ENCODE measurements at regions not wholly inside any gene's neighbourhood (a gene's known extent, or its start where the extent isn't known, plus 50 kb on each side); places are given as distances from the start of the nearest gene placed in this dataset.

- DNase-seq, result no peak
These were observed 124.8 kb upstream of the AJAP1 start for GRCh38 chr1:4529446-4530165.

GRCh38 chr1:4530166-4530785 is 124.1 kb upstream of the AJAP1 start:
- DNase-seq, result no peak

GRCh38 chr1:4531842-4532241 is 122.6 kb upstream of the AJAP1 start:
- no peak for DNase-seq

DNA sequence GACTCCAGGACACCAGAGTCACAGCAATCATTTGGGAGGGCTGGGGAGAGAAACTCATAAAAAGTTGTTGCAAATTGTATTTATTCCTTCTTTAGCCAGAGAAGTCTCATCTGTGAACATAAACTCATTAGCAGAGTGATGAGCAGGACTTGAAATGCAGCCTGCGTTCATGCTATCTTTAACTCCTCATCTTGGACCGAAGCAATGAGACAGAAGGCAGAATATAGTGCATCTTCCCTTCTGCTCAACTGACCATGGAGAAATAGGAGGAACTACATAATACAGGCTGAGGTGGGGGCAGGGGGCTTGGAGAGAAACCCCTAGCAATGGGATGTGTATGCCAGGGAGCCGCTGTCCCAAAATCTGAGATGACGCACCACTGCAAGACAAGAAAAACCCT is 121.8 kb upstream of the AJAP1 start:
- no peak for DNase-seq

- no peak for DNase-seq
These were observed 107.5 kb upstream of the AJAP1 start for GRCh38 chr1:4546911-4547310.

DNA sequence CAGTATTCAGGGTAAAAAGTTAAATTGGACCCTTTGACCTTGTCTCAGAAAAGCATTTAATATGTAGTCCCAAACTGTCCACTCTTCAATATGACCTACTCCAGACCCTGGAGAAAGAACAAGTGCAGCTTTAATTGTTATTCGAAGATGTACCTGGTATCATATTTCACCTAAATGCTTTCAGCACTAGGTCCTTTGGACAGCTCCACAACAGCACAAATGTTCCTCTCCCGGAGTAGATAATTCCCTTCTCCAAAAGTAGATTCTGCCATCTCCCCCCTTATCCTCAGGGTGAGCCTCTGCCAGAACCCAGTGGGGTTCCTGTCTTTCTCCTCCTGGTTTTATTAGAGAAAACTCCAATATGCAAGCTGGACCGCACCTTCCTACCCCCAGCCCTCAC is 104.5 kb upstream of the AJAP1 start:
- peak; percentile 46 for DNase-seq

- DNase-seq, result no peak
These were observed 103.5 kb upstream of the AJAP1 start for GRCh38 chr1:4550941-4551340.

DNA sequence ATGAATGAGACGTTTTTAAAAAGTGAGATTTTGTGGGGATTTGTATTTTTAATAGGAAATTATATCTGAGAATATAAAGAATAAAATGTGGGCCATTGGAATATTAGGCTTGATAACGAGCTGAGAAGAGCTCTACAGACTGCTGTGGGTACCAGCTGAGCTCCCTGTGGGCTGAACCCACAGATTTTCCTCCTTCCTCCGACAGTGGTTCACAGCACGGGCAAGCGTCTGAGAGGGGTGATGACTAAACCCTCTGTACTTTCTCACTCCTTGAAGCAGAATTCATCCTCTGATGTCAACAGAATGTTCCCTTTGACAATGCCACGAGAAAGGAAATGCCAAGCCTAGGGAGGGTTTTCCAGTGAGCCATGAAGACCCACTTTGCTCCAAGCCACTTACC is 102.7 kb upstream of the AJAP1 start:
- DNase-seq, result no peak

DNA sequence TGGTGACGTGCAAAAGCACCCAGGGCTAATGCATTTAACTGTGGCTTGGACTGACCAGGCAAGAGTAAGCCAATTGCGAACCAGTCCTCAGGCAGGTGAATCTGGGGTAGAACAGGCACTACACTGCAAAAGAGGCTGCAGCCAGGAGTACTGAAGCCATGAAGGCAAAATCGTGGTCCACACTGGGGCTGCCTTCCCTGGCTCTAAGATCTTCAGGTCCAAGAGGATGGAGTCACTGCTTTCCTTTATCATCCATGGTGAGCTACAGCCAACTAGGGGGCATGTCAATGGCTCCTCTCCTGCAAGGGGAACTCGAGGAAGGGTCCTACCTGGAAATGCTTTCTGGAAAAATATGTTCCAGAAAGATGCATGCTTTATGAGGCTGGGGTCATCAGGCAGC is 100.6 kb upstream of the AJAP1 start:
- no peak for DNase-seq

DNA sequence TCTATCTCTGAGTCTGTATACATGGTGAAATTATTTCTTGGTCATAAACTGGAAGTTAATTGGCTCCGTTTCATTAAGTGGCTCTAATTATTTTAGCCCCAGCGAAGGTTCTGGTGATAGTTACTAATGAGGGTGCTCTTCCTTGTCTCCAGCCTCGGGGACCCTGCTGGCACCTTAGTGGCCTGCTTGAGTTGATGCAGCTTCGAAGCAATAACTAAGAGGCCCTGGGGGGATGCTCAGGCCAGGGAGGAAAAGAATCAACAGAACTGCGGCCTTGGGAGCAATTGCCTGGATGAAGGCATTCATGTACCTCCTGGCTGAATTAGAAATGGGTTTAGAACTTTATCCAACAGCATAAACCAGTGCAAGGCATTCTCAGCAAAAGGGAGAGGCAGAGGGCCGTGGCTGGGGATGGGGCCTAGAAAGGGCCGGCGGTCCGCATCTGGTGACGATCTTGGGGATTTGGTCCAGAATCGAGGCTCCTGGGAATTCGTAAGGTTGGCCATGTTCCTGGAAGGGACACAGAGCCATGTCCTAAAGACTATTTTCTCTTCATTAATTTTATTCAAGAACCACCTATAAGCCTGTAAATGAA is 100.0 kb upstream of the AJAP1 start:
- DNase-seq, result no peak

DNA sequence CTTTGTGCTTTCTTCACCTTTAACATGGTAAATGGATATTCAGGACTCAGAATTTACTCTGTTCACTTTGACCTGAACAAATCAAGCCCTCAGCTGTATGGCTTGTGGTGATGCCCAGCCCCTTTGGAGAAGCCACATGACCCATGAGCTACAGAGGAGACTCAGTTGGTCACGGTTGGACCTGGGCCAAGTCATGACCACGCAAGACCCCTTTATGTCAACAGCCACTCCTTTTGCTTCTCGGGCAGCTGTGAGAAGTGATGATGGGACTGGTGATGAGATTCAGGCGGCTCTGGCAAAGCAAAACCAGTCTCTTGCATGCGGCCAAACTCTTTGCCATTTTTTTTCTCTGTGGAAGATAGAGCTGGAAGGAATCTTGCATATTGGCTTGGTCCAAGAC is 96.5 kb upstream of the AJAP1 start:
- DNase-seq, result no peak

DNA sequence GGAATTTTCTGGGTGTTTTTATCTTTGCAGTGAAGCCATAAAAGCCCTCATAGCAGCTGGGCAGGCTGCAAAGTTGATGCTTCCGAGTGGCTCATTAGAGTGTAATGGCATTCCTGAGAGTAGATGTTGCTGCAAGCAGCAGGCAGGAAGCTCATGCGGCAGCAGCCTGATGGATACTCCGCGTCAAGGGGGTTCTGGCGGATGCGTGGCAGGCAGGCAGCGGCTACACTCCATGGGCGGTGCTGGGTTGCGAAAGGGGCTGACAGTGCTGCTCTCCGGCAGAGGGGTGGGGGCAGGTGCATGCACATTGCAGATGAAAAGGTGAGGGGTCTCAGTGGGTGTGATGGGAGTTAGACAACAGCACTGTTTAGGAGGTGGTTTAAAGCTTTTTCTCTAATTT is 93.2 kb upstream of the AJAP1 start:
- no peak for DNase-seq

DNA sequence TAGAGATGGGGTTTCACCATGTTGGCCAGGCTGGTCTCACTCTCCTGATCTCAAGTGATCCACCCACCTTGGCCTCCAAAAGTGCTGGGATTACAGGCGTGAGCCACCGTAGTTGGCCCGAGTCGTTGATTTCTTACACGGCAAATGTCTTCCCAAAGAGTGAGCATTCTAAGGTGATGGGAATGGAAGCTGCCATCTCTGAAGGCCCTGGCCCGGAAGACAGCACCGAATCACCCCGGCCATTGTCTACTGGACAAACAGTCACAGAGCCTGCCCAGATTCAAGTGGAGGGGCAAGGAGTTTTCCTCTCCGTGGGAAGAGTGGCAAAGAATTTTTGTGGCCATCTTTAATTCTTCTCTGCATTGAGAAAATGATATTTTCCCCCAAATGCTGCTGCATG is 92.1 kb upstream of the AJAP1 start:
- DNase-seq, result no peak

GRCh38 chr1:4563586-4563985 is 90.8 kb upstream of the AJAP1 start:
- DNase-seq, result no peak

GRCh38 chr1:4564051-4564450 is 90.4 kb upstream of the AJAP1 start:
- DNase-seq, result no peak

GRCh38 chr1:4565166-4565565 is 89.2 kb upstream of the AJAP1 start:
- no peak for DNase-seq

DNA sequence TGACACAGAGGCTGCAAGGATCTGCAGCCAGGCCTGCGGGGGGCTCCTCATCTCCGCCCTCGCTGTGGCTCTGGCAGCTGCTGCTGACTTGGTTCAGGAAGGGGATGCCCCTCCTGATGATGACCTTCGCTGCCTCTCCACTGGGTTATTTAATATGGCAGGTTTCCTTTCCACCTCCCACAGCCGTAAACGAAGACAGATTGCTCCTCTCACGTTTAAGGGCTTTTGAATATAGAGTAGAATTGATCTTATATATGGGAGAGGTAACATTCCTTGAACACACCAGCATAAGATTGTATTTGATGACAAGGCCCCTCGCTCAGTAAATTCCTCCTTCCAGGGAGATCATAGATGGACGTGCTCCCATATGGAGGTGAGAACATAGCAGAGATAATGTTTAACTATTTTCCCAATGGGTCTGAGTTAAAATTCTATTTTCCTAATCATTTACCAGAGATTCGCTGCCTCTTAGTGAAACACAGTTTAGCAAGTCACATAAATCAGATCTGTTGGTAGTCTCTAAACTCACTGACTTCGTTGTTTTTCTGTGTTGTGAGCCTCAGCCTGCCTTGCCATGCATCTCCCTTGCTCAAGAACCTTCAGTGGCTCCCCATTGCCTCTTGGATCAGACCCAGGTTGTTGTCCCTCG is 88.5 kb upstream of the AJAP1 start:
- DNase-seq, result no peak

GRCh38 chr1:4571263-4571662 is 83.1 kb upstream of the AJAP1 start:
- DNase-seq, result no peak

- no peak for DNase-seq
These were observed 80.9 kb upstream of the AJAP1 start for GRCh38 chr1:4573526-4573925.

GRCh38 chr1:4581807-4582206 is 72.6 kb upstream of the AJAP1 start:
- DNase-seq, result no peak

DNA sequence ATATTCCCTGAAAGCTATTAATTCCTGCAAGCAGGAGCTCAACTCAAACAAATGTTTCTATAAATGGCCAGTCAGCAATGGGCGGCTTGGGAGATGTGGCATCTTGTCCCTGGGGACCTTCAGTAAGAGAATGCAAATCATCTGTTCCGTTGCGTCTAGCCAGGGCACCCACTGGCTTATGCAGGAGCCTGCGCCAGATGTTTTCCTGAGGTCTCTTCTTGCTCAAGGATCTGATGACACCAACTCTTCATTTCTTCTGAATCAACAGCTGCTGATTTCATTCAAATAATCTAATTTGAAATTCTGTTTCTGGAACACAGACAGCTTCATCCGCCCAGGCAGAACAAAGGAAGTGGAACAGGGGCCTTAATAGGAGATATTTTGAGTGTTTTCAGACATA is 70.0 kb upstream of the AJAP1 start:
- DNase-seq, result peak; percentile 64

DNA sequence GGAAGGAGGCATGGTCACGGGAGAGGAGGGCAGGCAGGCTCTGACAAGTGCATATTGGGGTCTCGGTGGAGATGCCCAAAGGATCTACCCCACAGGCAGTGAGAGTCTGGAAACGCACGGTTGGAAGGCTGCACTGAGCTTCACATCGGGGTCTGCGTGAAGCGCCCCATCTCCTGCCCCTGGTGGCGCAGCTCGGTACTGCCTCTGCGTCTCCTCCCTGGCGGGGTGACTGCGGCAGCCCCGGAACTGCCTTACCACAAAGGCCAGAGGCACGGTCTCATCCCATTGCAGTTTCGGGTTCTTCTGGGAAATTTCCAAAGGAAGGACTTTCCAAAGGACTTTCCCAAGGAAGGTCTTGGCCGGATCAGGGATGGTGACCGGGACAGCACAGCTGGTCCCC is 69.2 kb upstream of the AJAP1 start:
- DNase-seq, result peak; percentile 26

- DNase-seq, result no peak
These were observed 68.7 kb upstream of the AJAP1 start for GRCh38 chr1:4585705-4586104.
